ENCODE measurements at regions not wholly inside any gene's neighbourhood (a gene's known extent, or its start where the extent isn't known, plus 50 kb on each side); places are given as distances from the start of the nearest gene placed in this dataset.
"Not testable (repeated sequence)": the region's sequence is repeated elsewhere in the genome, so short reads cannot be mapped to it uniquely, and the experiment has no call there.

- DNase-seq (ENCODE audit: low read depth), result no peak
Observed at GRCh38 chr9:27672718-27673117, 99.4 kb upstream of the C9orf72 start.

DNA sequence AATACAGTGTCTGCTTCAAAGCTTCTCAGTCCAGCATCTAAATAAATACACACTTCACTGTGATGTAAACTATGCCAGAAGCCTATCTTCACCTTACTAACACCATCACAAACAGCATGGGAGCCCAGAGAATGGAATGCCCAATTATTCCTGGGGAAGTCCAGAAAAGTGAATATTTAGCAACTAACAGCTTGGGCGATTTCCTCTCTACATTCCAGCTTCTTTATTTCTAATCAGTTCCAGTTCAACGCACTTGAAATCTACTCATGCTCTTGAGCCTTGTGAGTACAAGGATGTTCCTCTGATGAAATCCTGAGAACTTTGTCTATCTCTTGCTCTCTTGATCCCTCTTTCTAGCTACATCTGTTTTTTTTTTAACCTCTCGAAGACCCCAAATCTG lies 100.4 kb upstream of the C9orf72 start:
- DNase-seq (ENCODE audit: low read depth), result peak; percentile 76

DNA sequence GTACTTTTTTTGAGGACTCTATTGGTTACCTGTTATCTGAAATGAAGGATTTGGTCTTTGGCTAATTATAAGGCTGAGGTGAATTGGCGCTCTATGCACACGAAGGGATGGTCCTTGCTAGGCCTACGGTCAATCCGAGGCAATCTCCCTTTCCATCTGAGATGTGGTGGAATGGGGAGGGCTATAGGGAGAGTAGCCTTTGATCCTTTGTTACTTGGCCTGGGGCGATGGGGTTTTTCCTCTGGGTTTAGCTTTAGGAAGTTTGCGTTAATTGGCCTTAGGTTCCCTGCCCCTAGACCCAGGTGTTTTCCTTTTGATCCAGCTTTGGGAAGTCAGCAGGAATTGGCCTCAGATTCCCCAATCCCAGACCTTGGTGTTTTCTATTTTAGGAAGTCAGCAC lies 102.1 kb upstream of the C9orf72 start:
- DNase-seq (ENCODE audit: low read depth), result no peak

DNA sequence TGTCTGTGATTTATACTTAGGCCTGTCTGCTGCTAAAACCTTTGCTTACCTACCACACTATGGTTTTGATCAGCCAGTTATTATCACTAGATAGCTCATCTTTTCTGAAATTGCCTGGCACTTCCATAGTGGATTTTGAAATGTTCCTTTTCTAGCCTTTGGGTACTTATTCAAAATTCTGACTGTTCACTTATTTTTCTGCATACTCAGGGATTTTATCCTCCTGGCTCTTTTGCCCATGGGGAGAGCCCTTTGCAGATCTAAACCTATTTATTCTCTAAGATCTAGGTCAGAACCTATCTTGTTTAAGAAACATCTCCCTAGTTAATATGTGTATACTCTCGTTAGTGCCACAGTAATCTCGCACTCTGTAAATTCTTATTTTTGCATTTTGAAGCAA lies 103.5 kb upstream of the C9orf72 start:
- DNase-seq (ENCODE audit: low read depth), result no peak

DNA sequence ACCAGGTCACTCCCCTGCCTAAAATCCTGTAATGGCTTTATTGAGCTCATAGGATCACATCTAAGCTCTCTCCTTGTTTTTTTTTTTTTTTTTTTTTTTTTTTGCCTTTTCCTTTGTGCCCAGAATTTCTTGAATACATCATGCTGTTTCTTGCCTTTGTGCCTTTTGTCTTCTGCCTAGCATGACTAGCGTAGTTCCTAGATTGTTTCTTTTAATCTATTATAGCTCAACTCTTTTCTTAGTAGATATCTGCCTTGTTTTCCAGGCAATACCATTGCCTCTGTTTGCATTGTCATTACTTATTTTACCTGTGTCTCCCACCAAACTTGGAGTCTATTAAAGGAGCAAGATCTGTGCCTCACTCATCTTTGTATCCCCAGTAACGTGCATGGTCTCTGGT lies 106.1 kb upstream of the C9orf72 start:
- DNase-seq (ENCODE audit: low read depth), result no peak

- DNase-seq (ENCODE audit: low read depth), result no peak
Observed at GRCh38 chr9:27683181-27683580, 109.9 kb upstream of the C9orf72 start.

- DNase-seq (ENCODE audit: low read depth), result no peak
Observed at GRCh38 chr9:27688954-27689353, 115.7 kb upstream of the C9orf72 start.

DNA sequence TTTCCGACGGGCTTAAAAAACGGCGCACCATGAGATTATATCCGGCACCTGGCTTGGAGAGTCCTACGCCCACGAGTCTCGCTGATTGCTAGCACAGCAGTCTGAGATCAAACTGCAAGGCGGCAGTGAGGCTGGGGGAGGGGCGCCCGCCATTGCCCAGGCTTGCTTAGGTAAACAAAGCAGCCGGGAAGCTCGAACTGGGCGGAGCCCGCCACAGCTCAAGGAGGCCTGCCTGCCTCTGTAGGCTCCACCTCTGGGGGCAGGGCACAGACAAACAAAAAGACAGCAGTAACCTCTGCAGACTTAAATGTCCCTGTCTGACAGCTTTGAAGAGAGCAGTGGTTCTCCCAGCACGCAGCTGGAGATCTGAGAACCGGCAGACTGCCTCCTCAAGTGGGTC lies 117.5 kb upstream of the C9orf72 start:
- DNase-seq (ENCODE audit: low read depth), result not testable (repeated sequence)

- DNase-seq (ENCODE audit: low read depth), result no peak
Observed at GRCh38 chr9:27699621-27700020, 126.3 kb upstream of the C9orf72 start.

DNA sequence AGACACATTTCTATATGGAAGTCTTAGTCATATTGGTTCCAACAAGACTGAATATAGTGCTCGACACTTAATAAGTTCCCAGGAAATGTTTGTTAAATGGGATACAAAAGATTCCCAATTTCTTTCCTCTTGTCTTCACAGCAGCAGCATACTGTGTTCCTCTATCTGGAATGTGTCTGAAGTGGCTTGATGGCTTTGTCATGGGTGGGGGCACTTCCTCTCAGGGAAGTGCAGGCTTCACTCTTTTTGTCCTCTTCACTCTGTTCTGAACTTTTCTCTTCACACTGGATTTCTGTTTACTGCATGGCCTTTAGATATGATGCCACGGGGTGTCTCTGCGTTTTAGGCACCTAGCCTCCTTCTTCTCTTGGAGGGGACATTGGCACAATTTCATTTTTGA lies 127.7 kb upstream of the C9orf72 start:
- no peak for DNase-seq (ENCODE audit: low read depth)

DNA sequence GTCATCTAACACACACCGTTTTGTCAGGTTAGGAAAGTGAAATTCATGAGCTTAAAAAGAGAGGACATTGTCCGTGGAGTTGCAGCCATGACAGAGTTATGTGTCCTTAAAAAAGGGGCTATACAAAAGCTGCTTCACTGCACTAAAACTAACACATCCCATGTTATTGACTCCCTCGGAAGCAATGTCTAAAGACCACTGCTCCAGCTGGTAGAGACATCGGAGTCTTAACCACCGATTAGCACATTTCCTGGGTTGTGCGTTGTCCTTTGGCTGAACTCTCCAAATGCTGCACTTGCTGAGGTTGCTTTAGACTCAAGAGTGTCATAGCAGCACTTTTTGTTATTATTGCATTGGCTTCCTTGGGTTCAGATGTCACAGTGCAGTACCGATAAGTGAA lies 128.3 kb upstream of the C9orf72 start:
- DNase-seq (ENCODE audit: low read depth), result no peak

GRCh38 chr9:27703216-27703980 lies 130.1 kb upstream of the C9orf72 start:
- no peak for DNase-seq (ENCODE audit: low read depth)

DNA sequence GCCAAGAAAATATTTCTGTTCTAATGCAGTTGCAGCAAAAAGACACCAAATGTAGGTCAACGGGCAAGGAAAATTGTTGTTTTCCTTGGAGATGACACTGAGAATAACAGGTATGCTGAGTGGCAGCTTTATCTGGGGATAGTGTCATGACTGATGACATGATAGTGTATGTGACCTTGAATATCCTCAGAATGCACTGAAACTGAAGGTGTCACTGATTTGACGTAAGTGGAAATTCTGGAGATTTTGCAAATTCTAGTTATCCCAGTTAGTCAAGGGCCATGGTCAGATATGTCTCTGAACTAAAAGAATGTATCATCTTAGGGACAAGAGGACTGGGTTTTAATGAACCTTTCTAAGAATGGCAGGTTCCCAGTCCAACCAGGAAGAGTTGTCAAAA lies 138.0 kb upstream of the C9orf72 start:
- no peak for DNase-seq (ENCODE audit: low read depth)

- DNase-seq (ENCODE audit: low read depth), result no peak
Observed at GRCh38 chr9:27712806-27713205, 139.5 kb upstream of the C9orf72 start.

GRCh38 chr9:27714388-27714787 lies 141.1 kb upstream of the C9orf72 start:
- no peak for DNase-seq (ENCODE audit: low read depth)

GRCh38 chr9:27715651-27716050 lies 142.4 kb upstream of the C9orf72 start:
- no peak for DNase-seq (ENCODE audit: low read depth)

- DNase-seq (ENCODE audit: low read depth), result no peak
Observed at GRCh38 chr9:27717991-27718390, 144.7 kb upstream of the C9orf72 start.

GRCh38 chr9:27719711-27720110 lies 146.4 kb upstream of the C9orf72 start:
- DNase-seq (ENCODE audit: low read depth), result no peak

DNA sequence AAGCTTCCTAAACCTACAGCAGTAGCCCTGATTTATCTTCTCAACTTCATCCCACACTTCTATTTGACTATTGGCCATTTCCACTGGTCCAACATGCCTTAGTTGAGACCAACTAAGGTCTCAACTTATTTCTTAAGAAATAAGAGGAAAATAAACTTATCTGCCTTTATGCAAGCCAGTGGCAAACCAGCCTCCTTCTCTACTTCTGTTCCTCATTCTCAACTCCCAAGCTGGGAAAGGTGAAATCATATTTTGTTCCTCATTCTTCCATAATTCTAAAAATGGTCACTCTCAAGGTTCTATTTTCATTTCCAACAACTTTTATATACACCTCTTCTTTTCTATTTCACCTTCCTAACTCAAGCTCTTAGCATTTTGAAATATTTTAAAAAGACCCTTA lies 149.6 kb upstream of the C9orf72 start:
- DNase-seq (ENCODE audit: low read depth), result no peak

- DNase-seq (ENCODE audit: low read depth), result peak; percentile 75
Observed at GRCh38 chr9:27726244-27727081, 153.2 kb upstream of the C9orf72 start.

GRCh38 chr9:27732494-27732893 lies 159.2 kb upstream of the C9orf72 start:
- no peak for DNase-seq (ENCODE audit: low read depth)

GRCh38 chr9:27743490-27743889 lies 170.2 kb upstream of the C9orf72 start:
- no peak for DNase-seq (ENCODE audit: low read depth)

GRCh38 chr9:27747450-27747849 lies 174.2 kb upstream of the C9orf72 start:
- DNase-seq (ENCODE audit: low read depth), result no peak

Data from renal cortical epithelial cell (primary cell).